ENCODE measurements at regions not wholly inside any gene's neighbourhood (a gene's known extent, or its start where the extent isn't known, plus 50 kb on each side); places are given as distances from the start of the nearest gene placed in this dataset.

- DNase-seq: no peak
Measured at GRCh38 chr2:64222351-64222750, 78.1 kb upstream of the PELI1 start.

- DNase-seq: no peak
Measured at GRCh38 chr2:64223055-64223454, 78.8 kb upstream of the PELI1 start.

DNA sequence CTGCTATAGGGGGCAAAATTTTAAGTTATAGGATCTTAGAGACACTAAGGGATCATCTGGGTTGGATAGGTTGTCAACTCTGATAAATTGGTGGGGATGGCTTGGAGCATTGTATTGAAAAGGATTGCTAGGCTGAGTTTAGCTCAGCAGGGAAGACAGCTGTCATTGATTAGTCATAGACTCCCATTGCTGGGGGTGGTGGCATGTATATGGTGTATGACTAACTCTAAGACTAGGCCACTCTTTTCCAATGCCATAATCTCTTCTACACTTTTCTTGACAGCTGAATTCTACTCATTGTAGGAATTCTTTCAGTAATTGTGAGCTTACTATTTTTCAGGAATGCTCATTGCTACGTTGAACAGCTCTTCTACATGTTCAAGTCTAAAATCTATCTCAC is 81.3 kb upstream of the PELI1 start:
- DNase-seq: no peak

DNA sequence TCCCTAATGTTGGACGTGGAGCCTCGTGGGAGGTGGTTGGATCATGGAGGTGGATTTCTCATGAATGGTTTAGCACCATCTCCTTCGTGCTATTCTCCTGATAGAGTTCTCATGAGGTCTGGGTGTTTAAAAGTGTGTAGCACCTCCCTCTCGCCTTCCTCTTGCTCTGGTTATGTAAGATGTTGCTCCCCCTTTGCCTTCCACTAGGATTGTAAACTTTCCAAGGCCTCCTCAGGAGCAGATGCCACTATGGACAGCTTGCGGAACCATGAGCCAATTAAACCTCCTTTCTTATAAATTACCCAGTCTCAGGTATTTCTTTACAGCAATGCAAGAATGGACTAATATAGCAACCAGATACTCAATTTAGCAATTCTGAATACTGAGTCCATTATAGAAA is 82.4 kb upstream of the PELI1 start:
- DNase-seq: no peak

DNA sequence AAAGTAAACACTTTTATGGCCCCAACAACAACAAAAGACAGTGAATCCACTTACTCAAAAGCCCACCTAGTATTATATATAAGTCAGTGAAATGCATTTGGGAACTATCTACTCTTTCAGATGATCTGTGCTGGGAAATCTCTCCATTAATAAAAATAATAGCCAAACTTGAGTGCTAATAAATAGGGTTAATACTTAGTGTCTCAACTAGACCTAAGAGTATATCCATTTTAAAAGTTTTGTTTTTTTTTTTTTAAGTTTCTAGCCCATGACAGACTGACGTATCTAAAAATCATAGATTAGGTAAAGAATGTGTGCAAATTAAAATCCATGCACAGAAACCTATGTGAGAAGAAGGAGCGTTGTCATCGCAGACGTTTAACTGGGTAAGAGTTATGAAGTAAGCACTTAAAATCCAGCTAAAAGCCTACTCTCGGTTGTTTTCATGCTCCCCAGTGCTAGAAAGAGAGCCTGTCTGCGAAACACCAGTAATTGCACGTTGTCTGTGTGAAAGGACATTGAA is 83.4 kb upstream of the PELI1 start:
- no peak for DNase-seq

GRCh38 chr2:64228126-64228678 is 84.0 kb upstream of the PELI1 start:
- peak; percentile 62 for DNase-seq

- DNase-seq: no peak
Measured at GRCh38 chr2:64228918-64229317, 84.7 kb upstream of the PELI1 start.

DNA sequence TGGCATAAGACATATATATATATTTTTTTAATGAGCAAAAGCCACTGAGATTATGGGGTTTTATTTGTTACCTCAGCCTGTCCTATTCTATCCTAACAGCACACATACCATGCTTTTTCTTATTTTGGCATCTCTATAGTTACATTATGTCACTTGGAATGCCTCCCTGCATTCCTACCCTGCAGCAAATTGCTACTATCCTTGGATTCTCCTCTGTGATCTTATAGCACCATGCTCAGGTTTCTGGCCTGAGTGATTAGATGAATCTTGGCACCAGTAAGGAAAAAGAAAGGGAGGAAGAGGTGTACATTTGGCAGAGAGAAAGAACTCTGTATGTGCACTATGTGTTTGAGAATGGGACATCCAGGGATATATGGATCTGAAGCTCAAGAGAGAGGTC is 86.3 kb upstream of the PELI1 start:
- no peak for DNase-seq

GRCh38 chr2:64232266-64232665 is 88.0 kb upstream of the PELI1 start:
- no peak for DNase-seq

DNA sequence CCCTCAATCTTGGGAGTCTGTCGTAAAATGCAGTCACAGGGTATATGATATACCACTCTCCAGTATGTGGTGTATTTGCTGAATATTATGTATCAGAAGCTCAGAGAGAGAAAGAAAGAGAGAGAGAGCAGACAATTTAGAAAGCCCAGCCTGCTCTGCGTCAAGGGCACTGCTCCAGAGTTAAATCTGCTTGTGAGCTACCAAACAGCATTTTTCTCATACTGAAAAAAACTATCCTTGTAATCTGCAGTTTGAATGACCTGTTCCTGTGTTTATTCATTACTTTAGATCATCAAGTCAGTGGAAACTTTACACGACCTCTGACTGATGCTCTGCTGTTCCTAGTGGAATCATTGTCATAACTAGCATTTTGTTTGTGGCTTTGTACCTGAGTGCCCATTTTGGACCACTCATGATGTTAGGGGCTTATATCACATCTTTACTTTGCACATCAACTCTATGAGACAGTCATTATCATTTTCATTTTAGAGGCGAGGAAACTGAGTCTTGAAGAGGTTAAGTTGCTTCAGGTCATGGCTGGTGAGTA is 89.2 kb upstream of the PELI1 start:
- DNase-seq: no peak

GRCh38 chr2:64234150-64234549 is 89.9 kb upstream of the PELI1 start:
- no peak for DNase-seq

DNA sequence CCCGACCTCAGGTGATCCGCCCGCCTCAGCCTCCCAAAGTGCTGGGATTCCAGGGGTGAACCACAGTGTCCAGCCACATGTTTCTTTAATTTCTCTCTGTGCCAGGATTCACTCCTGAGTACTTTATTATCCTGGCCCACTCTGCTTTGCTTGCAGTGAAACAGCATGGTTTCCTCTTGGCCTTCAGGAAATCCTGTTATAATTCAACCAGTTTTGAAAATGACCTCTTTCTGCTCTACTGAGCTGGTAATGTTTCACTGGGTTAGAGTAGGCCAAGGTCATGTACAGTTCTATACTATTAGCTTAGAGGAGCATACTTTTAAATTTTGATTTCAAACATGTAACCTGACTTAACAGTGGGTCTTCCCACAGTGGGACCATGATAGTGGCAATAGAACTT is 90.6 kb upstream of the PELI1 start:
- no peak for DNase-seq

DNA sequence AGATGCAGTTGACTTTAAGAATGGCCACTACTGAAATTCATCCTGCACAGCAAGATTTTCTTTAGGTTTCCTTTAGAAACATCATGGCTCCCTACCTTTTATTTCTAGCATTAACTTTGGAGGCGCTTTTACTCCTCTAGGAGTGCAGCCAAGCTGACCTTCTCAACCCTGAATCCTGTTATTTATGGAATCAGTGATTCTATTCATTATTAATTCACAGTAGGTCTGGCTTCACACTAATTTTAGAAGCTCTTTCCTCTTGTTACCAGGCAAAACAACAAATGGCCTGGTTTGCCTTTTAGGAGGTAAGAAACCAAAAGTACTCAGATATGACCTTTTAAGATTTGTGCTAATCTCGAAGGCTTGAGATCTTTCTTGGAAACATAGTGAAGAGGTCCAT is 93.0 kb upstream of the PELI1 start:
- DNase-seq: no peak

GRCh38 chr2:64238799-64239198 is 94.6 kb upstream of the PELI1 start:
- DNase-seq: no peak

DNA sequence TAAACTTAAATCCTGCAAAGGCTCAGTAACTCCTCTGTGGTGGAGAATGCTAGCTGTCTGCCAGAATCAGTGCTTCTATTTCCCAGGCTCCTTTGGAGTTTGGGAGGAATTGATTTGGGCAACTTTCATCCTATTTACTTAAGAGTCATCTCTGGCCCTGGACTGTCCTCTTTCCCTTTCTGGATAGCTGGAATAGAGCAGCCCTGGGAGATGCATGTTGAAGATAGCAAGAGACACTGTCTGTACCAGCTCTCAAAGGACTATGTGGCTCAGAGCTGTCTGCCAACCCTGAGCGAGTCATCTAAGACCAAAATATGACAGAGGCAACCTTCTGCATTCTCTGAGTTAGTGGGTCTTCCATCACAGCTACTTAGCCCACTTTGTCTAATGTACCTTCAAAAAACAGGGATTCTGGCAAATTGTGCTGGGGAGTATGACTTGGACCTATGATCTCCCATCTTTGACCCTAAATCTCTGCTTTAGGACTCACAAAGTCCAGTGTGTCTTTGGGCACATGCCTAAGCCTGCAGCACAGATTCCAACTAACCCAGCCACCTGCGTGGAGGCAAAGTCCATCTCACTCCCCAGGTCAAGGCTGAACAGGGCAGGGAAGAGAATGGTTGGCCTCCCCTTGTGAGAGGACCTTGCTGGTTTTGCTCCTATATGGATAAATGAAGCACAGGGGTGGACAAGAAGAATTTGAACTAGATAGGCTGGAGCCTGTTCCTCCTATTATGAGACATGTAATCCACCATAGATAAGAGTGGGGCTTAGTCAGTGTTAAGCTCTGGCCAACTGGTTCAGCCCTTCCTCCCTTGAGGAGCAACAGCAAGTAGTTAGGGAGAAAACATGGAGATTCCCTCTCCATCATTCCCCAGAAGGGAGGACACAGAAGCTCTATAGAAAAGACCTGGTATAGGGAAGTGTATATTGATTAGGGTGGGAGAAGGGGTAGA is 99.1 kb upstream of the PELI1 start:
- DNase-seq: no peak

GRCh38 chr2:64244037-64244416 is 99.8 kb upstream of the PELI1 start:
- DNase-seq: no peak

DNA sequence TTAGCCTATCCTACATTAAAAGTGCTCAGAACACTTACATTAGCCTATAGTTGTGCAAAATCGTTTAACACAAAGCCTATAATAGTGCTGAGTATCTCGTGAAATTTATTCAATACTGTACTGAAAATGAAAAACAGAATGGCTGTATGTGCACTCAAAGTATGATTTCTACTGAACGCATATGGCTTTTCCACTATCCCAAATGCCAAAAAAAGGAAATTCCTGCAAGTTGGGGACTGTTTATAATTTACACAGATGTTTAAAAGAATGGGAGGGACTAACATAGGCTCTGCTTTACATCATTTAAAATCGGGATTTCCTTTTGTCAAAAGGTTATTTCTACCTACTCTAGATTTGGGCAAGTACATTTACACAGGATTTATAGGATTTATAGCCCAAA is 101.4 kb upstream of the PELI1 start:
- no peak for DNase-seq

GRCh38 chr2:64246962-64247361 is 102.7 kb upstream of the PELI1 start:
- DNase-seq: no peak

DNA sequence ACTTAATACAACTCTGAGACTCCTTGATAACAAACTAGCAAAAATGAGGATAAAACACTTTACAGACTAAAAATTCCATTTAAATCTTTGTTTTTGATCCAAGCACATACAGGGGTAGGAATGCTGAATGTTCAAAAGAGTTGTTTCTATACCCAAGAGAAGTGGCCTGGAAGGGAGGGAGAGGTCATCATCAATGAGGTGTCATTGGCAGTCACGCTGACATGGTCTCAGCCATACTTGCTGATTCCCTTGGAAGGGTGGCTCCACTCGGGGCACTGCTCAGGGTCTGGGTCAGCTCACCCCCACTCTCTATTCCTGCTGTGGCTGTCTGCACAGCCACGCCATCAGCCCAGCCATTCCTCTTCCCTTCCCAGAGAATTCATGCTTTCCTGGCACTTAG is 105.2 kb upstream of the PELI1 start:
- no peak for DNase-seq

DNA sequence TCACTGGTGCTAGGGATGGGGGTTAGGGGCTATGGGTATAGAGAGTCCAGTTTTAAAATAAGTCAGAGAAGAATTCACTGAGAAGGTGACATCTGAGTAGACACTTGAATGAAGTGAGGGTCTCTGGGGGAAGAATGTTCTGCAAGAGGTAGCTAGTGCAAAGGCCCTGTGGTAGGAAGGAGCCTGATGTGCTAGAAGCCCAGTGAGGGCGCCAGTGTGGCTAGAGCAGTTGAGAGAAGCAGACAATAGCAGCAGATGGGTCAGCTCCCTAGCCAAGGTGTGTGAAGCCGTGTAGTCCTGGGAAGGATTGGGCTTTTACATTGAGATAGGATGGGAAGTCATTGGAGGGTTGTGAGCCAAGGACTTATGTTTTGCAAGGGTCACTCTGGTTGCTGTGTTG is 105.8 kb upstream of the PELI1 start:
- no peak for DNase-seq

DNA sequence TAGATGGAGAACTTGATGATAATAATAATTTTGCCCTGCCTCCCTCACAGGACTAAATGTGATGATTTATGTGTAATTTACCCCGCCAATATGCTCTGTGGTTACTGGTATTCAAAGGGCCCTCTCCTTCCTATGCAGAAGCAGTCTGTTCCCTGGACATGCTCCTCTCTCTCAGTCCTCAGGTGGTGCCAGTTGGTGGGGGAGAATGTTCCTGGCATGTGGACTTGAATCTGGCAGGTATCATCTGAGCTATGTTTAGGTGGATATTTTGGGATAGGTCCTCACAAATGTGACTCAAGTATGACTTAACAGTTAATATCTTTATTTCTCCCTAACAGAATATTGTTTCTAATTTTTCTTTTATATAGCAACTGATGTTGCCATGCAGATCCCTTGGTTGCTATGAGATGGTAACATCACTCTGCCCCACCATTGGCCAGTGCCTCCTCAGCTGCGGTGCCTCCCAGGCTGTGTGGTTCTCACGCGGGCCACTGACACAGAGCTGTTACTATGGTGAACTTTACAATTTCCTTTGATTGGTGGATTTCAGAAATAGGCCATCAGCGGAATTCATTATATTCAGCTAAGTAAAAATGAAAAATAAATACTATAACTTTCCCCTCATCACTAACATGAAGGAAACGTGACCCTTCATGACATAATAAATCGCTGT is 106.7 kb upstream of the PELI1 start:
- no peak for DNase-seq

- no peak for DNase-seq
Measured at GRCh38 chr2:64251497-64252250, 107.5 kb upstream of the PELI1 start.
